NCI-H82 treated with DMSO at 0.1 percent for 48 hours (cell line): ENCODE measurements at regions not wholly inside any gene's neighbourhood (a gene's known extent, or its start where the extent isn't known, plus 50 kb on each side); places are given as distances from the start of the nearest gene placed in this dataset.
"Not testable (repeated sequence)": the region's sequence is repeated elsewhere in the genome, so short reads cannot be mapped to it uniquely, and the experiment has no call there.

Source experiments
- DNase-seq: peaks from one replicate; lab custom pipeline; 2025; ENCODE audit not compliant: unreplicated experiment; lab: John Stamatoyannopoulos, UW

DNA sequence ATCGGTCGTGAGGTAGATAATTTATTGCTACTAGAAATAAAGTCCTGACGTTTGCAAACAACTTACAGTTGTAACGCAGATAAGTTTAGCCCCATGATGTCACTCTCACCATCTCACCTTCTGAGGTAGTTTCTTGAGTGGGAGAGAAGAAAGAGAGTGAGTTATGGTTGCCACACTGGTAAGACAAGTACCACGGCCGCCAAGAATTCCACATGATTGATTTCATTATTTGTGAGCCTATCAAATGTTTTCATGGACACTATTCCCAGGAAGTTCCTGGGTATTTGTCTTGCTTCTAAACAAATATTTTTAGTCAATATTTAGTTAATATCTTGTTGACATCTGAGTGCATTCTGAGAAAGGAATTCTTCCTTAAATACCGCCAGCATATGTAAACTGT is 339.4 kb upstream of the KIAA1217 start:
- no peak for DNase-seq

DNA sequence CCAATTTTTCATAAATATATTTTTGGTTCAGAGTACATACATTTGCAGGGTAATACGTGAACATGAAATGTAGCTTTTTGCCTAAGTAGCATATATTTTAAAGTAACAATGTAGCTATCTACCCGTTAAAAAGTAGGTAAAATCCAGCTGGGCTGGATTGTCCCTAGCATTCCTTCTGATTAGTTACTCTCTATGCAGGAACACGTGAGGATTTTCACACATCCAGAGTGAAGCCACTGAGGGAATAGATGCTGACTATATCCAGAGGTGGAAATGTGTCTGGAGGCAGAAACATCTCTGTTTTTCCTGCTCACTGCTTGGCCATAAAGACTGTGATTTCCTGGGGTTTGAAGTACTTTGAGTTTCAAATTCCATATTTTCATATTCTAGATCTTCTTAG is 338.9 kb upstream of the KIAA1217 start:
- no peak for DNase-seq

DNA sequence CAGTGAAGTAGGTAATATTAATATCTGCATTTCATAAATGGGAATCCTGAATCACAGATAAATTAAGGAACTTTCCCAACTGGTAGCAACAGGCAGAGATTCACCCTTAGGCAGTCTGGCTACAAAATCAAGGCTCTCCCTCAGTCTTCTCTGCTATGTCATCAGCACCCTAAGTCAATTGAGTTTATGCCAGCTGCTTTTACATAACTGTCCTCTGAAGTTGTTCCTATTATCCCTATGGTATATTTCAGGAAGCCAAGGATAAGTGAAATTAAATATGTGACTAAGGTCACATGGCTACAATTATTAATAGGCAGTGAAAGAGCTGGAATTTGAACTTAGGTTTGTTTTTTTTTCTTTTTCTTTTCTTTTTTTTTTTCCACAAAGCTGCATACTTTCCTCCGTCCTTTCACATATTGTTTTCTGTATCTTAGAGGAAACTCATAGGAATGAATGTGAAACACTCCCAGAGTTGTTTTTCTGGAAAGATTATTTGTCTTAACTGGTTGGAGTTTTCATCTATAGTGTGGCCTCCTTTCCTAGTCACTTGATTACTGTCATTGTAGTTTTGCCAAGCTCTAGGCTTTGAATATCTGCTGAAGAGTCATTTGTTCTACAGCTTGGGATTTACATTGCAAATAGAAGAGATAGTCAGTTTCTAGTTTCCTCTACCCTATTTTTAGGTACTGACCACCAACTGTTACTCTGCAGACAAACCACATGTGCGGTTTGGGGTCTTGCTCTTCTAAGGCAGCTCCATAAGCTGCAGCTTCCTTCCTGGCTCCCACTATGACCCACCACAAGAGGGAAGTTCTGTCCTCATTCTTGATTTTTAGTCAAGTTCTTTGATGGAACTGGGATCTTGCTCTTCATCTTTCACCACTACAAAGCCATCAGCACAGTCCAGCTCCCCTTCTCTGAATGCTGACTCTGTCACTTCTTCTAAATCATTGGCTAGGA is 338.0 kb upstream of the KIAA1217 start:
- DNase-seq: no peak

DNA sequence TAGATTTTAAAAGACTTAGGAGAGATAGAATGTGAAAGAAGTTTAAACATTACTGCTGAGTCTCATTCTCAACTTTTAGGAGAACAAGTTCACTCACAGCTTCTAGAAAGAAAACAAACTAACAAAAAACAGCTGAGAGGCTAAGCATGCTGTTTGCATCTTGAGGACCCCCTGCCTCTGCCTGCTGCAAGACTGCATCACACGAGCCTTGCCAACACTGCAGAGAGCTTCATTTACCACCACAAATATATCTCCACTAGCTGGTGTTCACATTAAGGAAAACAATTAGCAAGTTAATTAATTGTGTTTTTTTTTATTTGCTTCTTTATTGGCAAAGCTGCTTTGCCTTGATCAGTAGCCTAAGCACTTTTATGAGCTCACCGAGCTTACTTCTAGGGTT is 336.6 kb upstream of the KIAA1217 start:
- DNase-seq: no peak

DNA sequence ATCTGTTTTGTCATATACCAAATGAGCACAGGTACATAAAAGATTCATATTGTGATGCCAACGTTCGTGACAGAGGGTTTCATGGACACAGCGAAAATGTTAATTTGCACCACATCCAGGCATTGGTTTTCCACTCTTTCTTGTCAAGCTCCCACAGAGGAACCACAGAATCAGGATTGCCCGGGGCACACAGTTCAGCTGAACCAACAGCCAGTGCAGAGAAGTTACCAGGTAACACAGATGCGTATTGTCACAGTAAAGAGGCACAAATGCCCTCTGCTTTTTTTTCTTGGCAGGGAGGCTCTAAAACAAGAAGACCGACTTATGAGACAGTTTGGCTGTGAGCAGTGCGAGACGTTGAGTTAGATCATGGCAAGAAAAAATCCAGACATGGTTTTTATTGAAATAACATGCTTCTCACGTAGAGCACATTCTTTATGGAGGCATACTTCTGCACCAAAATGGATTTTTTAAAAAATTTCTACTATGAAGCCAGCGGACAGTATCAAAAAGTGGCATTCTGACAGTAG is 331.1 kb upstream of the KIAA1217 start:
- no peak for DNase-seq

DNA sequence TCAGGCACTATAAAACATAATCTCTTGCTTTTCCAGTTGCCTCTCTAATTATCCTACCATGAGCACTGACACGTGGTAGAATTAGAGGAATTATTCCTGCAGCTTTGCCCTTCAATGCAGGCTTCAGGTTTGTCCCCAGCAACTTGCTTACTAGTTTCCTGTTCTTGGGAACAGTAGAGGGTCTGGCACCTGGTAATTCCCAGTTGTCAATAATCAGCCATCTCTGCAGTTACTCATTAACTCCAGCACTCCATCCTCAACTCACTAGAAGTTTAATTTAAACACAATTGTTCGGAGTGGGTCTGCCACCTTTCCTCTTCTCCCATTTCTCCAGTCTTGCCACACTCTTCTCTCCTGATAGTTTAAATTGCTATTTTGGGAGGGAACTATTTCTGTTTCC is 324.3 kb upstream of the KIAA1217 start:
- no peak for DNase-seq

DNA sequence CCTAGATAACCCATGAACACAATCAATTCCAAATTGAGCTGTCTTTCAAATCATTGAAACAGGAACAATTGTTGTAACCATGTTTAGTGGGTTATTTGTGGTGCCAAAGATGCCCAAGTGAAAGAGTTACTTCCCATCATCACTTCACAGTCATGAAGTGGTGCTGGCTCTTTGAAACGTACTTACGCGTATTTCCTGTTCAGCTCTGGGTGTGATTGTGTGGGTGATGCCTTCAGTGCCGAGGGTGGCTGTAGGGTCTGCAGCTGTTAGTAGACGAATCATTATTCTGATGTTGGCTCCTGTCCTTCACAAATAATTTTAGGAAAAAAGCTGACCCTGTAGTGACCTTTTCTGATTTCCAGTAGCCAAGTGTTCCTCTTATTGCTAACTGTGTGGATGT is 323.1 kb upstream of the KIAA1217 start:
- no peak for DNase-seq

DNA sequence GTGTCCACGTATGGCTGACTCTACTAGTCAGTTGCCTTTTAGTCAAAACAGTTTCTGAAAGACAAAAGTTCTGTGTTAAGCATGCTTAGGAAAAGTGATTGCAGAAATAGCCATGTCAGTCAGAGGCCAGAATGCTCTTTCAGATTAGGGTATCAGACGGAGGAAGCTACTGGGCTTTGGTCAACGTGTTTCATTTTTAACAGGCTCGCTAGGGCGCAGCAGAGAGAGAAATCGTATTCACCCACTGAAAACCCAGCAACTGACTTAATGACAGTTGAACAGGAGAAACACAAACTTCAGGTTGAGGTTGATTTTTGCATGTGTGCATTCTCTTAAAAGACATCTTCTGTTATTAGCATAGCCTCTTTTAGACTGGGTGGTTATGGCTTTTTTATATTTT is 322.6 kb upstream of the KIAA1217 start:
- no peak for DNase-seq

DNA sequence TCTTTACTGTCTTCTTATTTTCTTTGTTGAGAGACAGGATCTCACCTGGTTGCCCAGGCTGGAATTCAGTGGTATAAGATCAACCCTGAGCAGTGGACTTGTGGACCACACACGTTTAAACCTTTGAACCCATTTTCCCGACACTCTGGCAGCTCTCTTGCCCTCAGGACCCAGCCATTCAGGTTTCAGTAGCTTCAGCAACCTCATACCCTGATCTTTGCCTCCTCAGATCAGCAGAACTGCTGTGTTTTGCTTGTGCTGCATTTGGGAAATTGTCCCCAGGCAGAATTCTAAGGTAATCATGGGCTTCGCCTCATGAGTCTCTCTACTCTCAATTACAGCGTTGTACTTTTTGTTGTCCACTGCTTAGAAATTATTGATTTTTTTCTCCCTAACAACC is 317.6 kb upstream of the KIAA1217 start:
- no peak for DNase-seq

DNA sequence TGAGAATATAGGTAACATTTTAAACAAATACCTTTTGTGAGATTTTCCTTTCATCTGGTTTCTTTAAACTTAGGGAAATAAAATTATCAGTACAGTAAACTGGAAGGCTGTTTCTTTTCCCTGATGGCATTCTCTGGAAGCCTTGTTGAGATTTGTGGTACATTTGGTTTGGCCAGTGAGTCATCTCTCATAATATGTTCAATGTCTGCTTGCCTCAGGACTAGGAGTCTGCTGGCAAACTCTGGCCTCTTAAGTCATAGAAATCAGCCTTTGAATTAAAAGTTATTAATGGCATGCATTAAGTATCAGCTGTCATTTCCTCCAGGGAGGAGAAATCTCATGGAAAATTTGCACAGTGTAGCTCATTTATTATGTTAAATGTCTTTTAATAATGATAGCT is 316.6 kb upstream of the KIAA1217 start:
- no peak for DNase-seq

DNA sequence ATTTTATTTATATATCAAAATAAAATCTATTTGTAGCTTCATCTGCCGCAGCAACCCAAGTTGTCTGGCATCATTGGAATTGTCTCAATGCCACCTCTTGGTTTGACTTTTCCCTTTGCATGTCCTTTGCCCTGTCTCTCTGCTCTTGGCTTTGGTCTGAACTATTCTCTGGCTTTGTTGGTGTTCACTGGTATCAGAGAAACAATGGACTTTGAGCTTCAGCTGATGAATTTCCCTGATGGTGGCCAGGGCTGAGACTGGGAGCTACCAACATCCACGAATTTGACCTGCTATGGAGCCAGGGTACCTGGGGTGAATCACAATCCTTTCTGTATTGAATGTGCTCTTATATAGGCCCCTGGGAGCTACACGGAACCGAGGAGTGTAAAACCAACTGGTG is 311.7 kb upstream of the KIAA1217 start:
- no peak for DNase-seq

DNA sequence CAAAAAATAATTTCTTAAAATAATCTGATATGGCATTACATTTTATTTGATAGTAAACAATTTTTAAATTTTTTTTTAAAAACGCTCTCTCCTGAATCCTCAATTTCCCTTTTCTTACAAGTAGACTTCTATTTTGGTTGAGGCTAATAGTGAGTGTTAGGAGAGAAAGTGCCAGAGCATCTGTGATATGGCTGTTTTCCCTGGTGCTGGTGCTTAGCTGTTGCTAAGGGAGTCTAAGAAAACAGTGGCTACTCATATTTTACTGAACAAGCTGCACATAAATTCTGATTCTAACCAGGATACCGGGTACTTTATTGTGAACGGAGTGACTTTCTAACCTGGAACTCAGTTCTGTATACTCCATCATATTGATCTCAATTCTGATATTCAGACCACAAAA is 311.1 kb upstream of the KIAA1217 start:
- DNase-seq: no peak

DNA sequence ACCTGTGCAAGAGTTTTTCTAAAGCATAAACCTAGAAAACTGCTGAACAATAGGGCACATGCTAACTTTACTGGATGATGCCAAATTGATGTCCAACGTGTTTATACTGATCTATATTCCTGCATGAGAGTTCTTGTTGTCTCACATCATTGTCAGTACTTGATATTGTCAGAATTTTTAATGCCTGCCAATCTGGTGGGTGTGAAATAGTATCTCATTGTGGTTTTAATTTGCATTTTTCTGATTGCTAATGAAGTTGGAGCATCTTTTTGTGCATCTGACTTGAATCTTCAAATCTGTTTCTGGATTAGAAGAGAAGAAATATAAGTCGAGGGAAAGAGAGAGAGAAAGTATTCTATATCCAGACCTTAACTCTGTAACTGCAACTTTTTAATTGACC is 309.8 kb upstream of the KIAA1217 start:
- DNase-seq: no peak

DNA sequence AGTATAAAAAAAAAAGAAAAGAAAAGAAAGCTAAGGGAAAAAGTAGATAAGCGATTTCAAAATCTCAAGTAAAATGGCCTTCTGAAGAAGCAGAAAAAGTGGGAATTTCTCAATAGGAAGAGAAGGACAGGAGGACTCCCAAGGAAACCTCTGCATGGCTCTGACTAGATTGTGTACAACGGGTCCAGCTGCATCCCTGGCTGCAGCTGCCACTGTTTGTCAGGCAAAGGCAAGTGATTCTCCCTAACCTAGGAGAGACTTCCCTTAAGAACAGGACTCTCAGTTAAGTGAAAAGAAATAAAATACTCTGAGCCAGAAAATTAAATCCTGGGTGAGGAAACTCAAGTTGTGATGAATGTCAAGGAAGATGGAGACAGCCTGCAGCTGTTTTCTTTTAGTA is 298.6 kb upstream of the KIAA1217 start:
- no peak for DNase-seq

DNA sequence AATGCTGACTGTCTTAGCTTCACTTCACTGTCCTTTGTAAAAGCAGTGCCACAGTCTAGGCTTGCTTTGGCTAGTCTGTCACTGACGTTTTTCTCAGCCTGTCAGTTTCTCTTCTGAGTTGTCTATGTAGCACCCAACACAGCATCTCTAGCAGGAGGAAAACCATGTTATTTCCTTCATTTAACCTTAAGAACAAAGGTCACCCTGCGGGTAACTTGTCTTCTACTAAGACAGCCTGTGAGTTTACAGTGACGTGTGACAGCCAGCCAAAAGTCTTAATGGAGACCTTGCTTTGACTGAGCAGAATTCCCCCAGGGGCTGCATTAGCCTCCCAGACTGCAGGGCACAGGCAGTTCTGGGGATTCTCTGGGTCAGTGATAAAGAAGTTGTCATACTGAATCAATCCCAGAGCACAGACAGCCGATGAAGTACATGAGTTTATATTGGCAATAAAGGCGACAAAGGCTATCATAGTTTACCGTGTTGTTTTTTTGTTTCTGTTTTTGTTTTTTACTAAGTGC is 296.0 kb upstream of the KIAA1217 start:
- DNase-seq: no peak

DNA sequence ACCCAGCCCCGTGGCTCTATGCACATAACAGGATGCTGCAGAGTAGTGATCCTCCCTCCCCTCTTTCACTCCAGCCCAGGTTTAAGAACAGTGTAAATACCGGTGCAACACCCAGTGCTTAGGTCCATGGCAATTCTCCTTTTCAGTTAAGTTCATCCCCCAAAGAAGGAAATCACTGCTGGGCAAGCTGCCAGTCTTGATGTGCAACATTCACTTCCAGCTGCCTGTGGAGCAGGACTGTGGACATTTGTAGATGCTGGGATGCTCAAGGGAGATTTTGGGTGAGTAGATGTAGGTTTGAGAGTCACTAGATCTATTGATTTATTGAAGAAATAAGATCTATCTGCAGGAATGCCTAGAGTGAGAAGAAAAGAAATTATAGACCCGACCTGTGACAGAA is 294.3 kb upstream of the KIAA1217 start:
- DNase-seq: no peak

DNA sequence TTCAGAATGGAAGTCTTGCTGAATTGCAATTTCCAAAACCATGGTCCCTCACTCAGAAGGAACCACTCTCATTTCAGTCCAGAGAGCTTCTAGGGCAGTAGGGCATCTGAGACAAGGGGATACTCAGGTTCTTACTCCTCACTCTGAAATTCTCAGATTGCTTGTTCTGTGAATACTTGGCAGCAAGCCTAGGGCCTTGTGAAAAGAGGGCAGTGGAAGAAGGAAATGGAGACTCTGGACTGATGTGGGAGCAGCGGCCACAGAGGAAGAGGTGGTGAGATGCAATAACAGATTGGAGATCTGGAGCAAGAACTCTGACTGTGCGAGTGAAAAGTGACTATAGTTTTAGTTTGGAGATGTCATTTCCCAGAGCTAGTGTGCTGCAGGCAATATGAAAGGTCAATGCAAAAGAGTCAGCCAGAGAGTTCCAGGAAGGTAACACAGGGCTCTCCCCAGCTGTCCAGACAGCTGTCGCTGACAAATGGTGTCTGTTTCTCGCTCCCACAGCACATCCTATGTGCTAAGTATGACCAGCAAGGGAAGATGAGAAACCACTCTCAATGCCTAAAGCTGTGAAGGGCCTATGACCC is 291.6 kb upstream of the KIAA1217 start:
- DNase-seq: peak; percentile 3

DNA sequence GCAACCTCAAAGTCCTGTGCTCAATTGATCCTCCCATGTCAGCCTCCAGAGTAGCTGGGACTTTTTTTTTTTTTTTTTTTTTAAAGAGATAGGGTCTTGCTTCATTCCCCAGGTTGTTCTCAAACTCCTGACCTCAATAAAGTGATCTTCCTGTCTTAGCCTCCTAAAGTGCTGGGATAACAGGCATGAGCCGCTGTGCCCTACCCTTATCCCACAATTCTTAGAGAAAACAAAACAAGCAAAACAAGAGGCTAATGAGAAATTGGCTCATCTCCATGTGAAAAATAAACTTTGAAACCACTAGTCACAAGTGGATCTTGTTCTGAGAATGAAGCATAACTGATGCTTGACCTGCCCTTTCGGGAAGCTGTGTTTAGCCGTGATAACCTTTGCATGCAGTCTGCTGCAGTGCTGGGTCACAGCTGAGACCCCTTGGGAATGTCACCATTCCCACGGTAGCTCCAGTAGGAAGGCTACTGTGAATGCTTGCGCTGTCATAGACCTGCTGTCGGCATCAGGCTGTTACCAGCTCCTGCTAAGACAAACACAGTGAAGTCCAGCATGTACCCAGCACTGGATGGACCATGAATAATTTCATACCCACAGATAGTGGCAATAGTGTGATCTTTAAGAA is 290.7 kb upstream of the KIAA1217 start:
- no peak for DNase-seq

DNA sequence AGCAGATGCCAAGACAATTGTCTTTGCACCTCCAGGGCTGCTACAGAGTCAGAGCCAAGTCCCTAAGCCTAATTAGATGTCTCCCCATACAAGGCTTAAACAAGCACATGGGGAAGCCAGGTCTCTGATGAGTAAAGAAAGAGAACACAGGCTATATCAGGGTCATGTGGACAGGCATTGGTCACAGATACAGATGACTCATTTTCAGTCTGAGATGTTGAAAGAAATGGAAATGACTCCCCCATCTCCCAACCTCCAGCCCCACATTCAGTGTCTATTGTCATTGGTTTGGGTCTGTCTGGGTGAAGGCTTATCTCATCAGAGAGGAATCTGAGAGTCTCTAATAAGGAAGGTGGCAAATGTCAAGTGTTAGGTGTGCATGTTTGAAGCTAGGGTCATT is 290.1 kb upstream of the KIAA1217 start:
- DNase-seq: no peak

DNA sequence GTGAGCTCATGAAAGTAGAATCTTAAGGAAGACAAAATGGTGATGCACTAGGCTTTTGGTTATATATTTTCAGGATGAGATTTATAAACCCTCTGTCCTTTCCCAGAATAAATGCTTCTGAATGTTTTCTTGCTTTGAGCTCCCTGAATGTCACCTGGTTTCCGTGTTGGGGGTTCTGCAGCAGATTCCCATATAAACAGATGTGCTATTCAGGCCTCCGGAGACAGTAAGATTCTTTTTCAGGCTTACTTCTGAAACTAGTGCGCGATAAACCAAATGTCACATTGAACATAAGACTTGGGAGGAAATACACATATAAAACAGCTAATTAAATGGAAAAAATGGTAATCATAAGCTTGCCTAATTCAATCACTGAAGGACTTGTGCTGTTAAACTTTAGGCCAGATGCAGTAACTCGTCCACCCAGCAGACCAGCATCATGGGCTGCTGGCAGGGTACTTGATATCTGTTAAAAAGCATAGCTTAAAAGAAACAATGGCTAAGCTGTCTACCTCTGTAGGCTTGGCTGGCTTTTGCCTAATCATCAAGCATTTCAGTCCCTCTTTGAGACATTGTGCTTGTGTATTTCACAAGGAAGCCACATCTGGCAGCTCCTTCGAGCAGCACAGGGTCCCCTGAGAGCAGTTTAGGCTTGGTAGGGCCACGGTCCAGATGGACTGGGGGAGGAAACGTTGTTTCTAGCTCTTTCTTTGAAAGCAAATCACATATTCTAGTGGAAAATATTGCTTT is 281.2 kb upstream of the KIAA1217 start:
- no peak for DNase-seq

DNA sequence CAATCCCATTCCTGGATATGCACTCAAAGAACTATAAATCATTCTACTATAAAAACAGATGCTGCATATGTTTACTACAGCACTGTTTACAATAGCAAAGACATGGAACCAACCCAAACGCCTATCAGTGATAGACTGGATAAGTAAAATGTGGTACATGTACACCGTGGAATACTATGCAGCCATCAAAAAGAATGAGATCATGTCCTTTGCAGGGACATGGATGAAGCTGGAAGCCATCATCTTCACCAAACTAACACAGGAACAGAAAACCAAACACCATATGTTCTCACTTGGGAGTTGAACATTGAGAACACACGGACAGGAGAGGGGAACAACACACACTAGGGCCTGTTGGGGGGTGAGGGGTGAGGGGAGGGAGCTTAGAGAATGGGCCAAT is 274.9 kb upstream of the KIAA1217 start:
- not testable (repeated sequence) for DNase-seq
